ENCODE measurements at regions not wholly inside any gene's neighbourhood (a gene's known extent, or its start where the extent isn't known, plus 50 kb on each side); places are given as distances from the start of the nearest gene placed in this dataset.

DNA sequence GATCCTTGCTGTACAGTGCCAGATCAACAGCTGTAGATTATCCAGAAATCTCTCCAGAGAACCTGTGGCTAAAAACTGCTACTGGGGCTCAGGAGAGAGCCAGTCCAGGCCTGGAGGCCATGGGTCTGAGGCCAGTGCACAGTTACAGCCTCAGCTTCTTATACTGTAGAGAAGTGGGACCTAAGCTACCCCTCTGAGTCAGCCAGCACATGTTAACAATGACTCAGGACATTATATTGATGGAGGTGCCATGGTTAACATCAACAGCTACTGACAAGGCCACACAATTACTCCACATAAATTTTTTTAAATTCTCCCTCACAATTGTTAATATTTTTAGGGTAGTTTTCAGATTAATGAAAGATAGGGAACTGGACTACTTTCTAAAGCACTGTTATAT, 138.5 kb downstream of the RBM26 start:
- DNase-seq (ENCODE audit: low spot score) = no peak

DNA sequence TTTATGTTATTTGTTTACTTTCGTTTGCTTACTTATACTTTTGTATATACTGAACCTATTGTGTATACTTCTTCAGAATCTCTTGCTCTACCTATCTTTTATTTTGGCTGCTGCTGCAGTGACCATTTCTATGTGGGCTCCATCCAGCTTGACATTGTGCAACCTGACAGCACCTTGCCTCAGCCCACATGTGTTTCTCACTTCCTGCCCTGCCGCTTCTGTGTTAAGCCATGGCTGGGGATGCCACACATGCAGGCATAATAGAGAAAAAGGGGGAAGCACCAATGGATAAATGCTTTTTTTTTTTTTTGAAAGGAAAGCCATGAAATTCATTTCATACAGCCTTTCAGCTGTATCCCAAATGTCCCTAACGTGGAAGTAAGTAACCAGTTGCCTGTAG, 147.6 kb downstream of the RBM26 start:
- no peak for DNase-seq (ENCODE audit: low spot score)

DNA sequence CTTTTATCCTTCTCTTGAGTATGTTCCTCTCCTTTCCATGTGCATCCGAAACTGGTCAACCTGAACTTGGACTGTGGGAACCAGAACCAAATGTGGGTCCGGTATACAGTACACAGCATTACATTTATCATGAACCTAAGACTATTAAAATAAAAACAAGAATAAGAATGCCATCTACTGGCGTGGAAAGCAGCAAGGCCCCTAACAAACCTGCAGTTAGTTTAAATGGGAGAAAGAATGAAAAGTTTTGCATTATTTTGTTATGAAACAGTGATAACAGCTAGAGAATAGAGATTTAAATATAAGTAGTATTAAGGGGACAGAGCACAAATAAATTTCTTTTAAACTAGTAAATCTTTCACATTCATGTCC, 159.5 kb downstream of the RBM26 start:
- no peak for DNase-seq (ENCODE audit: low spot score)

DNA sequence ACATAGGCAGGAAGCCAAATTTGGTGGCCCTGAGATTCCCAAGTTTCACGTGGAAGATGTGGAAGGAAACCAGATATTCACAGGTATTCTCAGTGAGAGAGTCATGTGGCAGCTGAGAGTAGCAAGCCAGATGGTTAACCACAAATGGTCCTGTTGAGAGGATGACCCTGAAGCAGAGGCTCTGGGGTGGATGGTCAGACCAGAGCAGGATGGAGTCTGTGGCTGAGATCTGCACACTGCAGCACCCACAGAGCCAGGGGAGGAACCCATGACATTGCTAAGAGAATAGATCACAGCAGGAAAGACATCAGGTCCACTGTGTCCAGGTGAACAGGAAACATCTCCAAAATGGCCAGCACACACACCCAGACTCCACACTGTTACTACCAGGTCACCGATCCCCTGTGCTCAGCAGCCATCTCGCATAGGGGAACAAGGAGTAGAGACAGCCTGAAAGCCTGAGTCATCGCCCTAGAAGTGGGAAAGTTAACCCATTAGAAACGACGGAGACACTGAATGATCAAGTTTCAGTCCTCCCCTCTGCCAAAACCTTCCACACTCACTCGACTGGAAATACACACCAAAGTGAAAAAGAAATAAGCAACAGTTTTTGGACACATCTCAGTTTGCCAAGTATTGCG, 160.0 kb downstream of the RBM26 start:
- DNase-seq (ENCODE audit: low spot score) = peak; percentile 11

DNA sequence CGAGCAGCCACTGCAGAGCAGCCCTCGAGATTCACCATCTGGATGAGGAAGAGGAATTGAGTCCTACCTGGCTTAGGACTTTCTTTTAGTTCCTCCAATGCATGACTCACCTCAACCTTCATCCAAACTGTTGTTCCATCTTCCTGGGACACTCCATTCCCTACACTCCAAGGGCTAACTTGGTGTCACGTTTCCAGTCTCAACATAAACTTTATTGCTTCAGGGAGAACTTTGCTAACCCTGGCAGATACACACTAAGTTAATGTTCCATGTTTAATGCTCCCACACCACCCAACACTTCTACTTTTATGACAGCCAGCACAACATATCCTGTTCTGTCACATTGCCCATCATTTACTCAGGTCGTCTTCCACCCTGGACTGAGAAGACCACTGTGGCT, 164.4 kb downstream of the RBM26 start:
- no peak for DNase-seq (ENCODE audit: low spot score)

DNA sequence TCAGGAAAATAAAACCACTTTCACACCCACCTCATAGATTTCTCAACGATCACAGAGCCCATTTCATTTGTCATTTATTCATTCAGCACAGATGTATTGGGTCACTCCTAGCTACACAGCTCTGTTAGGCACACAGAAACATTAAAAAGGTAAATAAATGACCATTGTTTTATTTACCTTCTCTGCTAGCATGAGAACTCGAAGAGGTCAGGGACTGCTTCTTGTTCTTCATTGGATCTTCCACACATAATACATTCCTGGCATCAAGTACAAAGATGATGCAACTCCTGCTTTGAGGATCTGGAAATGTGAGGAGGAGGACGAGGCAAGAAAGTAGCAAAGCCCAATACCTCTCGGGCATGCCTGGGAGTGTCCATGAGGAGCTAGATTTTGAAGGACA, 168.1 kb downstream of the RBM26 start:
- peak; percentile 11 for DNase-seq (ENCODE audit: low spot score)

DNA sequence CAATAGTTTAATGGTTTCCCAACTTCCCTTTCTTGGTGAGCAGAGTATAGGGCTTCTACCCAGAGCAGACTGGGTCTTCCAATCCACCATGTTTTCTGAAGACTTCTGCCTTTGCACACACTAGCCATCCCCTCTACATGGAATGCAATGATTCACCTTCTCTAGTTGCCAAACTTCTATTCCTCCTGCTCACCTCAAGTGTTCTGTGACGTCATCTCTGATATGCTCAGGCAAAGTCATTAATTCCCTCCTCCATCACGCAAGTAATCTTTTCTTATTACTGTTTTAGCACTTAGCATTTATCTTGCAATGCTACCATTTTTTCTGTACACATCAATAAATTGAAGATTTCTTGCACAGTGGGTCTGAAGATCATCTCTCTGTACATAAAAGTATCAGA, 174.2 kb downstream of the RBM26 start:
- no peak for DNase-seq (ENCODE audit: low spot score)

DNA sequence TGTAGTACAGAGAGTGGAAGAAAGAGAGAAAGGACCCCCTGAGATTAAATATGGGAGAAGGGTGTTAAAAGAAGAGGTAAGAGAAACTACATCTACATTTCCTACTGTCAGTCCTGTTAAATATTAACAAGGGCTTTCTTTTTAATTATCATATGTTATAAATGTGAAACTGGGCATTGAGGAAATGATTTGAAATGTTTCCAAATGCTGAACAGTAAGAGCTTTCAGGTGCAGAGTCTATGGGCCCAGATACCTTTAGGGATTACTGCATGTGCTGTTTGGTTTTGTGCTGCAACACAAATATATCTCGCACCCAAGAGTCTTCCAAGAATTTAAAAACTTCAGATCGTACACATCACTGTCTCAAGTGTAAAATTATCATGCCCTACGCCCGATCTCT, 176.3 kb downstream of the RBM26 start:
- DNase-seq (ENCODE audit: low spot score) = no peak

DNA sequence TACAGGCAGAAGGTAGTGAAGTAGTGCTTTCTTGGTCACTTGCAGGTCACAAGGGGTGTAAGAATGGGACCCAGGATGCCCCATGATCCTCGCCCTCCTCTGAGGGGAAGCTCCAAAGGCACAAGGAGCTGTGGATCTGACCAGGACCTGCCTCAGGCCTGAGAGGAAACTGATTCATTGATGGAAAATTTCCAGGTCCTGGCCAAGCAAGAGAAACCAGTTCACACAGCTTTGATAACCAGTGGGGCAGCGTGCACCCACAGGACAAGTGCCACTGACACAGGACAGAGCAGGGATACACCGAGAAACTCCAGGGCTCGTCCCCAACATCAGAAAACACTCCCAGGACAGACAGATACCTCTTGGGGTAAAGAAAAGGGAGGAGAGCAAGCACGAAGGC, 177.1 kb downstream of the RBM26 start:
- no peak for DNase-seq (ENCODE audit: low spot score)

DNA sequence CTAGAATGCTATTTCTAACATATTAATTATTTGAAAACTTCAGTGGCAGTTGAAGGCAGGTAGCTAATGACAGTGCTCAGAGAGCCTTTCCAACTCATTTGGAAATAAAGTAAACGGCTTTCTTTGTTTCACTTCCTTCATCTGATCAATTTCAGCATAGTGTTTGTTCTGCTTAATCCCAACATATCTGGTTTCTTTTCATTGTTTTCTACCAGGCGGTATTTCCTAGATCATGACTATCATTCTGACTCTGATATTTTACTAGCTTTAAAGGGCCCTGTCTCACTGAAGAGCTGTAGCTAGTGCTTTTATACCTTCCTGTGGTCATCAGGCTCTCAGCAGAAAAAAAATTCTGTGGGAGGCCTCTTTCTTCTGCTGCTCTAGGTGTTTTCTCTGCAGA, 178.6 kb downstream of the RBM26 start:
- DNase-seq (ENCODE audit: low spot score) = no peak

DNA sequence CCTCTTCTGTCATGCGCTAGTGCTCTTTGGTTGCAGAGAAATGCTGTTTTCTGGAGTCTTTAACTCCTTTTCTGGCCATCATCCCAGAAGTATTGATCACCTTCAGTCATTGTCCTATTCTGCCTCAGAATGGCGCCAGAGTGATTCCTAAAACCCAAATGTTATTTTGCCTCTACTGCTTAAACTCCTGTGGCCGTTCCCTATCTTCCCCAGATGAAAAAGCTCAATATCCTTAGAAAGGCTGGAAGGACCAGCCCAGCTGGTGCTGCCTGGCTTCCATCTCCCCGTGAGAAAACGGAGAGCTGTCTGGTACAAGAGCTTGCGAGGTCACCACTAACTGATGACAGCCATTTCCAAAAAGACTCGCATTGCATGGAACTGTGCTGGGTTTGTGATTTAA, 179.1 kb downstream of the RBM26 start:
- no peak for DNase-seq (ENCODE audit: low spot score)

DNA sequence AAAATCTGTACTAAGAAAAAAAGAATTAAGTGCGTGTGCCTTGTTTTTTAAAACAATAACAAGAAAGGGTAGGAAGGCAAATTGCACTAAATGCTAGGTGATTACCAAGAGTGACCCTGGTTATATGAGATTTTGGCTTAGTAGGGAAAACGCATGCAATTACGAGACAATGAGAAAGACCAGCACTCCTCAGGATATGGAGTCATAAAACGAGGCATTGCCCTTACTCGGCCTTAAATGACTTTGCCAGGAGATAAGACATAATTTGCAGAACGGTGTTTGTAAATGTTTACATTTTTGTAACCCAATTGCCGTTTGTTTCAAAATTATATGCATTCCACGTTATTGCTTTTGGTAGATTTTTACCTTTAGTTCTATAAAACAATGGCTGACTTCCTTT, 179.8 kb downstream of the RBM26 start:
- DNase-seq (ENCODE audit: low spot score) = no peak

DNA sequence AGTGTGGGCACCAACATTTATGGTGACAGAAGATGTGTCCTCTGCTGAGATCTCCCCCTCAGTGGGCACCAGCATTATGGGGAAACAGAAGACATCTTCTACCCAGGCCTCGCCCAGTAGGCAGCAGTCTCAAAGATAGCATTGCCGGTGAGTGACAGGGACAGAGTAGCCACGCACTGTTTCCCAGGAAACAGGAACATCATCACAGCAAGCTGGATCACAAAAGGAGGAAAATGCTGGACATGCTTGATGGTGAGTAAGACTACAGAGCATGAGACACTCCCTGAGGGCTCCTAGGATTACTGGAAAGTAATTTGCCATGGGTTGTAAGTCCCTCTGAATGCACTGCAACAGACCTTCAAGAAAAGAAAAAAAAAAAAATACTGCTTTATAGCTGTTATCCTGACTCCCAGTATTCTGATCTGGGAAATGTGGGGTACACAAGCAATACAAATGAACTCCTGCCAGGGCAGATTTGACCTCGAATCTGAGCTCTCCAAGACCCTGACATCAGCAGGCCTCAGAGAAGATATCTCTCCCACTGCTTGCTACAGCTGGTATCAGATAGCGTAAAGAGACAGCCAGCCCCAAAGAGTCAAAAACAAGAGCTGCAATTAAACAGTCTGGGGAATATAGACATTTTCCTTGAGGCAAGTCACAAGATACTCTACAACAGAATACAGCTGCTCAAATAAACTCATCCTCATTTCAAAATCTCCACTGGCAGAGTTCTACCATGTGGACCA, 180.4 kb downstream of the RBM26 start:
- no peak for DNase-seq (ENCODE audit: low spot score)

DNA sequence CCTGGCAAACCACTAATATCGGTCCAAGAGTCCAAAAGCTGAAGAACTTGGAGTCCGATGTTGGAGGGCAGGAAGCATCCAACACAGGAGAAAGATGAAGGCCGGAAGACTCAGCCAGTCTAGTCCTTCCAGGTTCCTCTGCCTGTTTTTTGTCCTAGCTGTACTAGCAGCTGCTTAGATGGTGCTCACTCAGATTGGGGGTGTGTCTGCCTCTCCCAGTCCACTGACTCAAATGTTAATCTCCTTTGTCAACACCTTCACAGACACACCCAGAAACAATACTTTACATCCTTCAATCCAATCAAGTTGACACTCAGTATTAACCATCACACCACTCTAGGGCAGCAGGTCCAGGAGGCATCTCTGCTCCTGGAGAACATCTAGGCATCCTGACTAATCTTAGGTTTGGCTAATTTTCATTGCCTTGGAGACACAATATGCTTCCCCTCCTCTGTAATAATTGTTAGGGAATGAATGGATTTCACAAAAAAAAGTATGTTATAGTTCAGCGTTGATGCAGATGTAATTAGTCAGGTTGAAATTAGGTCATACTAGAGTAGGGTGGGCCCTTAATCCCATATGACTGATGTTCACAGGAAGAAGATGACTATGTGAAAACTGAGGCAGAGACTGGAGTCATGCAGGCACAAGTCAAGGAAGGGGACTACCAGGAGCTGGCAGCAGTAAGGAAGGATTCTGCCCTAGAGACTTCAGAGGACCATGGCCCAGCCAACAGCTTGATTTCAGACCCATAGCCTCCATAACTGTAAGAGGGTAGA, 183.4 kb downstream of the RBM26 start:
- DNase-seq (ENCODE audit: low spot score) = no peak

DNA sequence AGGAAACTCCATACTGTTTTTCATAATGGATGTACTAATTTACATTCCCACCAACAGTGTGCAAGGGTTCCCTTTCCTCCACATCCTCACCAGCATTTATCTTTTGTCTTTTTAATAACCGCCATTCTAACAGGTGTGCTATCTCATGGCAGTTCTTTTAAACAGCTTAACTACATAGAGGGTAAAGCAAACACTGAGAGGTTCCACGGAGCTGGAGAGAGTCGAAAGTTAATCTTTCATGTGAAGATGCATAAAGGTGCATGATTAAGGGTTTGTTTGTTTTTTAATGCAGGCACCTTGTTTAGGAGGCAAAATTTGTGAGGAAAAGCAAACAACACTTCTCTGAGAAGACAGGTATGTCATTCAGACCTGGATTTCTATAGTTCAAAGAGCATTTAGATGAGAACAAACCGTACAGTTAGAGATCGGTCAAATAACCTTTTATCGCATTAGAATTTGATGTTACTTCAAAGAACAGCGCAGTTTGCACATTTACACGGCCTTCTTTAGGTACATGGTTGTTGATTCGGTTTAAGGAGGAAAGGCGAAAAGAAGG, 193.9 kb downstream of the RBM26 start:
- no peak for DNase-seq (ENCODE audit: low spot score)

DNA sequence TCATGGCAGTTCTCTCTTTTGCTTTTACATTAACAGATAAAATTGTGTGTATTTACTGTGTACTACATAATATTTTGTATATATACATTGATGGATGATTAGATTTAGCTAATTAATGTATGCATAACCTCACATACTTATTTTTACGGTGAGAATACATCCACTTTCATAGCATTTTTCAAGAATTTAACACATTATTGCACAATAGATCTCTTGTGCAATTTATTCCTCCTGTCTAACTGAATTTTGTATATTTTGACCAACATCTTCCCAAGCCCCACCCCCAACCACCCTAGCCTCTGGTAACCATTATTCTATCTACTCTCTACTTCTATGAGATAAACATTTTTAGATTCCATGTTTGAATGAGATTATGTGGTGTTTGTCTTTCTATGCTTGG, 194.7 kb downstream of the RBM26 start:
- DNase-seq (ENCODE audit: low spot score) = no peak

DNA sequence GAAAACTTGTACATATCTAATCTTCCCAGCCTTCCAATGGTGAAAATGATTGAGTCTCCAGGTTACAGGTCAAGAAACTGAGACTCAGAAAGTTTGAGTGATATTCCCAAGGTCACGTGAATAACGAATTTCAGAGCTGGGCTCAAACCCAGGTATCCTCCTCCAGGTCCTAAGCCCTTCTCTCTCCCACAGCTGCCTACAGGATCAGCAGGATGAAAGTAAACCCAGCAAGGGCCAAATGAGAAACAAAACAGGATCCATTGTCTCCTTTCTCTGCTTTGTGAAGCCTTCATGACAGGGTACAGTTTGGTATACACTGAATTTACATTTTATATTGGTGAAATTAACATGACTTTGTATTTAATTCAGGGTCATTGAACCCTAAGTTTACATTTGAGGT, 208.1 kb downstream of the RBM26 start:
- no peak for DNase-seq (ENCODE audit: low spot score)

DNA sequence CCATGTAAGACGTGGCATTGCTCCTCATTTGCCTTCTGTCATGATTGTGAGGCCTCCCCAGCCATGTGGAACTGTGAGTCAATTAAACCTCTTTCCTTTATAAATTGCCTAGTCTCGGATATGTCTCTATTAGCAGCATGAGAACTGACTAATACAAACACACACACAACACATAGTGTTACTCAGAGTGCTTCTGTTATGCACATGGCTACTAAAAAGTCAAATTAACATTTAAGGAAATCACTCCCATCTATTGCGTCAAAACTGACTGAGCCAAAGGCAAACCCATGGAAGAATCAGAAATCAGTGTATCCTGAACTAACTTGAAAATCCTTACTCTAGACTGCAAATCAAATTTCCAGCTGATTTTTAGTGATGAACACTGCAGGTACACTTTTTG, 209.2 kb downstream of the RBM26 start:
- no peak for DNase-seq (ENCODE audit: low spot score)

DNA sequence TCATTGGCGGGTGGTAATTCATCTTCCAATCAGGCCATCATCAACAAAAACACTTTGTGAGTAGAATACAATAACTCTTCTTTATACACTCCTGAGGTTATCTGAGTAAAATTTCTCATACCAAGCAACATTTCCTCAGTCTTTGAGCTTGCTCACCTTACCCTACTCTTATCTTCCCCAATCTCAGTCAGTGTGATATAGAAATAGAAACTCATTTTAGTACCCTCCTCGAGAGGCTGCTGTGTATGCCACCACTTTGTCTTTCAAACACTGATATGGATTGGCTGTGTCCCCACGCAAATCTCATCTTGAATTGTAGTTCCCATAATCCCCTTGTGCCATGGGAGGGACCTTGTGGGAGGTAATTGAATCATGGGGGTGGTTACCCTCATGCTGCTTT, 209.7 kb downstream of the RBM26 start:
- no peak for DNase-seq (ENCODE audit: low spot score)

DNA sequence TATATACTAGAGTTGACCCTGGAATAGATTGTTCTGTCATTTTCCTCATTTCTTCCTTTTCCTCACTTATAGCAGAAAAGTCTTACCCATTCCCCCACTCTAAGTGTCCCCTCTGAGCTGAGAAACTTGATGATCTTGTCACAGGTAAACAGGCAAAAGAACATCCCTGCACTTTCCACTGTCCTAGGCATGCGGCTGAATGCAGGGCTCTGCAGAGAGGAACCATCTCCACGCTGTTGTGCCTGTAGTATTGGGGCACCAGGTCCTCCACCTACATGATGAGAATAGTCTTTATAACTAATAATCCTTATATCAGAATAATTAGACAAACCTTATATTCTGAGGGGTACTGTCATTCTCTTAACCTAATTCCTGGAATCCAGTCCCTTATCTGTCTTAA, 211.3 kb downstream of the RBM26 start:
- no peak for DNase-seq (ENCODE audit: low spot score)

DNA sequence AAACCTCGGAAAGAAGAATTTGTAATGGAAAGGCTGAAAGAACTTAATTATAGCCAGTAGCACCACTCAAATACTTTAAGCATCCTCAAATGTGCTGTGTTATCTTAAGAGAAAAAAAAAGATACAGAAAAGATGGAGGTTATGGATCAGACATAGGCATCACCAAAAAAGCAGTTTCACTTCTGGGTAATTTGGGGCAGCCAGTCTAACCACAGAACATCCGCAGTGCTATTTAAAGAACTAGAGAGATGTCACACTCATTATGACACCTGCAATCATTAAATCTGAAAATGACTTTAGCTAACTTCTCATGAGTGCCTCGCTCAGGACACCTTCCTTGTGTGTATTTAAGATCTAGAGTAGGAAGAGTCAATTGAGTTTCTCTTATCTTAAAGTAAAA, 211.8 kb downstream of the RBM26 start:
- DNase-seq (ENCODE audit: low spot score) = no peak

DNA sequence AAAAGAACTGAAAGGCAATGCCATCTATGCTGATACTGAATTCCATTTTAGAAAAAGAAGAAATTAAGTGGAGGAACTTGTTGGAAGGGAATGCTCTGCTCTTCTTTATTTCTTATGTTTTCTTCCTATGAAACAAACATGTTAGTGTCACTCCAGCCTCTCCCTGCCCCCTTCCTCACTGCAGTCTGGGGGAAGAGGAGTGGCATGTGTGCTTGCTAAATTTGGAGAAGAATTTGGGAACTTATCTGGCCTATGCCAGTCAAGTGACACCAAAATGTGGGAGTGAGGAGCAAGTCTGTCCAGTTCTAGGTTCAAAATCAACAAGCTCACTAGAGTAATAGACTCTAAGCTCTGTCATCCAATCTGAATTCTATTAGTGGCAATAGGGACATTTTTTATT, 214.6 kb downstream of the RBM26 start:
- no peak for DNase-seq (ENCODE audit: low spot score)

DNA sequence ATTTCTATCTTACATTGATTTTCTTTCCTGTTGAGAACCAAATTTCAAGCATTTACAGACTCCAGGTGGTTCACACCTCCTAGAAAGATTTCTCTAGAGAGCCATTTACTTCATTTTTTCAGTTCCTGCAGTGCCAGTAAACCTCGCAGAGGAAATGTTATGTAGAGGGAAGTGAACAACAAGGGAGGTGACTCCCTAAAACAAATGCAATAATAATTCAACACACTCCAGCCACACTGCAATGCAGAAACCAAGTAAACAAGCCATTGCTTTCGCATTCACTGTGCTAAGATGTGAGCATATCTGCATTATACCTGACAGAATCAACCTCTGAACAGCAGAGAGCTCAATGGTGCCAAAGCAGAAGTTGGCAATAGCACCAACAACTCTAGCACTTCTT, 215.1 kb downstream of the RBM26 start:
- no peak for DNase-seq (ENCODE audit: low spot score)
